Suprapubic skin (tissue), 4 donors: ENCODE measurements at regions not wholly inside any gene's neighbourhood (a gene's known extent, or its start where the extent isn't known, plus 50 kb on each side); places are given as distances from the start of the nearest gene placed in this dataset.

Experiments
- DNase-seq, 2 donors: peaks; one replicate each; pipeline ENCODE4 v3.0.0-alpha.2; 2019; ENCODE audit warnings: low spot score in 2 of 2
- H3K27ac ChIP-seq: fragments of 200-600 bp; sonication (generic); one replicate; pipeline ENCODE4 v1.5.1; 2019
- H3K27me3 ChIP-seq: fragments of 200-600 bp; sonication (generic); one replicate; pipeline ENCODE4 v1.5.1; 2019
- H3K36me3 ChIP-seq: fragments of 200-600 bp; sonication (generic); one replicate; pipeline ENCODE4 v1.5.1; 2019
- H3K4me1 ChIP-seq: fragments of 200-600 bp; sonication (generic); one replicate; pipeline ENCODE4 v1.5.1; 2019
- H3K4me3 ChIP-seq: fragments of 200-600 bp; sonication (generic); one replicate; pipeline ENCODE4 v1.5.1; 2019; ENCODE audit warnings: mild to moderate bottlenecking
- H3K9me3 ChIP-seq: fragments of 200-600 bp; sonication (generic); one replicate; pipeline ENCODE4 v1.5.1; 2019
- CTCF ChIP-seq, 2 donors: fragments of 200-600 bp in 1 of 2; fragments of 450-650 bp in 1 of 2; sonication (generic) in 1 of 2; IDR thresholded peaks; one replicate each; pipeline ENCODE4 v1.5.1; 2016 to 2019; ENCODE audit warnings: antibody characterized with exemption in 2 of 2, mild to moderate bottlenecking in 1 of 2, moderate library complexity in 1 of 2
- EP300 ChIP-seq: sonication (generic); formaldehyde crosslinking; IDR thresholded peaks from one replicate; pipeline ENCODE4 v1.6.1; 2017; ENCODE audit warnings: antibody characterized with exemption
- POLR2A ChIP-seq, 2 donors: fragments of 450-650 bp; IDR thresholded peaks; one replicate each; pipeline ENCODE4 v1.6.1; 2017; ENCODE audit warnings: antibody characterized with exemption in 2 of 2, mild to moderate bottlenecking in 2 of 2, moderate library complexity in 2 of 2
- POLR2AphosphoS5 ChIP-seq, 3 donors: sonication (generic); formaldehyde crosslinking; IDR thresholded peaks; one replicate each; pipeline ENCODE4 v1.6.1; 2017; ENCODE audit warnings: antibody characterized with exemption in 3 of 3
- WGBS: methylation state at CpG from one replicate; pipeline ENCODE4 v1.1.5; 2018; 5-methylcytosine and 5-hydroxymethylcytosine counted together

- TF ChIP-seq POLR2AphosphoS5 (IDR thresholded peaks at IDR 0.05) (no peak), EP300 (no peak), CTCF (IDR thresholded peaks at IDR 0.05) (no peak), POLR2A (IDR thresholded peaks at IDR 0.05) (no peak)
- WGBS, result 91% methylated on average over 2 of the region's 2 CpGs
These were observed 309.0 kb upstream of the JARID2 start for GRCh38 chr6:14936861-14937260.

GRCh38 chr6:14943116-14943515 is 302.8 kb upstream of the JARID2 start:
- WGBS, result 93% methylated on average over 3 of the region's 3 CpGs
- H3K27ac ChIP-seq, result no peak overlapping the region
- no peaks in the 10 kb centered on the region for H3K27me3 ChIP-seq

More at GRCh38 chr6:14936861-14937260, 309.0 kb upstream of the JARID2 start:
- Histone ChIP-seq H3K9me3 (no peaks in the 10 kb centered on the region), H3K27ac (no peak overlapping the region), H3K4me3 (no peak overlapping the region), H3K36me3 (no peaks in the 10 kb centered on the region), H3K4me1 (no peaks in the 10 kb centered on the region), H3K27me3 (no peaks in the 10 kb centered on the region)
- DNase-seq, result no peak

GRCh38 chr6:14944593-14944992 is 301.3 kb upstream of the JARID2 start:
- Histone ChIP-seq H3K27ac (no peak overlapping the region), H3K4me1 (no peaks in the 10 kb centered on the region), H3K9me3 (no peaks in the 10 kb centered on the region), H3K4me3 (no peak overlapping the region), H3K27me3 (no peaks in the 10 kb centered on the region), H3K36me3 (no peaks in the 10 kb centered on the region)
- no peak for TF ChIP-seq EP300
- no peak for TF ChIP-seq CTCF (IDR thresholded peaks at IDR 0.05)
- no peak for TF ChIP-seq POLR2AphosphoS5 (IDR thresholded peaks at IDR 0.05)
- no peak for DNase-seq

More at GRCh38 chr6:14943116-14943515, 302.8 kb upstream of the JARID2 start:
- Histone ChIP-seq H3K4me1 (no peaks in the 10 kb centered on the region), H3K4me3 (no peak overlapping the region), H3K9me3 (no peaks in the 10 kb centered on the region), H3K36me3 (no peaks in the 10 kb centered on the region)
- no peak for DNase-seq
- TF ChIP-seq EP300, result no peak
- TF ChIP-seq POLR2AphosphoS5 (IDR thresholded peaks at IDR 0.05), result no peak
- no peak for TF ChIP-seq POLR2A (IDR thresholded peaks at IDR 0.05)
- no peak for TF ChIP-seq CTCF (IDR thresholded peaks at IDR 0.05)

- WGBS, result 77% methylated on average over 7 of the region's 7 CpGs
- no peak for TF ChIP-seq POLR2A (IDR thresholded peaks at IDR 0.05)
- no peaks in the 10 kb centered on the region for H3K4me1 ChIP-seq
- H3K9me3 ChIP-seq, result no peaks in the 10 kb centered on the region
- H3K27ac ChIP-seq, result no peak overlapping the region
- no peaks in the 10 kb centered on the region for H3K36me3 ChIP-seq
- no peak for DNase-seq
- no peak overlapping the region for H3K4me3 ChIP-seq
- H3K27me3 ChIP-seq, result no peaks in the 10 kb centered on the region
These were observed 300.2 kb upstream of the JARID2 start for GRCh38 chr6:14945461-14946185.

- no peaks in the 10 kb centered on the region for H3K27me3 ChIP-seq
- no peak for DNase-seq
- H3K4me1 ChIP-seq, result no peaks in the 10 kb centered on the region
- H3K9me3 ChIP-seq, result no peaks in the 10 kb centered on the region
- no peak overlapping the region for H3K4me3 ChIP-seq
- 81% methylated on average over 4 of the region's 4 CpGs for WGBS
- no peak overlapping the region for H3K27ac ChIP-seq
- H3K36me3 ChIP-seq, result no peaks in the 10 kb centered on the region
- TF ChIP-seq POLR2A (IDR thresholded peaks at IDR 0.05), result no peak
- TF ChIP-seq EP300, result no peak
- no peak for TF ChIP-seq POLR2AphosphoS5 (IDR thresholded peaks at IDR 0.05)
- no peak for TF ChIP-seq CTCF (IDR thresholded peaks at IDR 0.05)
These were observed 299.1 kb upstream of the JARID2 start for GRCh38 chr6:14946753-14947152.
